ENCODE measurements at regions not wholly inside any gene's neighbourhood (a gene's known extent, or its start where the extent isn't known, plus 50 kb on each side); places are given as distances from the start of the nearest gene placed in this dataset.
"Not testable (repeated sequence)": the region's sequence is repeated elsewhere in the genome, so short reads cannot be mapped to it uniquely, and the experiment has no call there.

DNA sequence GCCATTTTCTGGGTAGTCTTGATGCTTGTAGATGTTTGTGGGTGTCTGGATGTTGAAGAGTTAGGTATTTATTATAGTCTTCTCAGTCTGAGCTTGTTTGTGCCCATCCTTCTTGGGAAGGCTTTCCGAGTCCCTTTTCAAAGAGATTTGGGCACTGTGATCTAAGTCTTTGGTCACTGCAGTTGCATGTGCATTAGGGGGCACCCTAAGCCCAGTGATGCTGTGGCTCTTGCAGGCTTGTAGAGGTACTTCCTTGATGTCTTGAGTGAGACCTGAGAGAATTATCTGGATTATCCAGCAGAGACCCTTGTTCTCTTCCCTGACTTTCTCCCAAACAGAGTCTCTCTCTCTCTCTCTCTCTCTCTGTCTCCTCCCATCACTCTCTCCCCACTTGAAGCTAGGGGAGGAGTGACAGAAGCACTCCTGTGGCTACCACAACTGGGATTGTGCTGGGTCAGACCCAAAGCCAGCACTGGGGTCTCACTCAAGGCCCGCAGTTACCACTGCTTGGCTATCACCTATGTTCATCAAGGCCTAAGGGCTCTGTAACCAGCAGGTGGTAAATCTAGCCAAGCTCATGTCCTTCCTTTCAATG is 68.5 kb downstream of the TMCO5A start:
- DNase-seq (ENCODE audit: low spot score in 2 of 2) (no peak), ATAC-seq (peak; percentile 65)
- H3K9me3 Mint-ChIP-seq: peaks cover 9% of the 10 kb centered on the region
- H3K36me3 Mint-ChIP-seq: no peaks in the 10 kb centered on the region
- no peaks in the 10 kb centered on the region for H3K4me1 Mint-ChIP-seq
- H3K27ac Mint-ChIP-seq: no peak overlapping the region
- H3K4me3 Mint-ChIP-seq: no peak overlapping the region

DNA sequence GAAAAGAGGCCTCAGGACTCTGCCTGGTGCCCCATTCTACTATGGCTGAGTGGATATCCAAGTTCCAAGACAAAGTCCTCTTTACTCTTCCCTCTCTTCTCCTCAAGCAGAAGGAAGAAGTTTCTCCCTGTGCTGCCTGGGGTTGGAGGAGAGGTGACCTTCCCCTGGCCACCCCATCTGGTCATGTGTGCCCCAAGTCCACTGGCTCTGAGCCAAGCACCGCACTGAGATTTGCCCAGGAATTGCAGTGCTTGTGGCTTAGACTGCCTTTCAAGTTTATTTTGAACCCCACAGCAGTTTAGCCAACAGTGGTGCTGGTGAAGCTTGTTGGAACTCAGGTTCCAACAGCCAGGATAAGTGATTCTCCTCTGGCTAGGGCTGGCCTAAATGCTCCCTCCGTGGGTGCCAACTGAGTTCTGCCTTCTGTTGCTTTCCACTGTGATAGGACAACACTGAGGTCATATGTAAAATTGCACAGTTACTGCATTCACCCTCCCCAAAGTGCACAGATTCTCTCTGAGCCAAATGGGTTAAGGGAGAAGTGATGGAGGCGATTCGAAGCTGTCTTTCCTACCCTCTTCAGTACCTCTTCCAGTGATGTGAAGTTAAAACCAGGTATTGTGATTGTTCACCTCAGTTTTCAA is 69.9 kb downstream of the TMCO5A start:
- Mint-ChIP-seq H3K27ac (no peak overlapping the region), H3K9me3 (peaks cover 6% of the 10 kb centered on the region), H3K4me1 (no peaks in the 10 kb centered on the region), H3K4me3 (no peak overlapping the region), H3K36me3 (no peaks in the 10 kb centered on the region)
- DNase-seq (ENCODE audit: low spot score in 2 of 2) (no peak), ATAC-seq (no peak)

DNA sequence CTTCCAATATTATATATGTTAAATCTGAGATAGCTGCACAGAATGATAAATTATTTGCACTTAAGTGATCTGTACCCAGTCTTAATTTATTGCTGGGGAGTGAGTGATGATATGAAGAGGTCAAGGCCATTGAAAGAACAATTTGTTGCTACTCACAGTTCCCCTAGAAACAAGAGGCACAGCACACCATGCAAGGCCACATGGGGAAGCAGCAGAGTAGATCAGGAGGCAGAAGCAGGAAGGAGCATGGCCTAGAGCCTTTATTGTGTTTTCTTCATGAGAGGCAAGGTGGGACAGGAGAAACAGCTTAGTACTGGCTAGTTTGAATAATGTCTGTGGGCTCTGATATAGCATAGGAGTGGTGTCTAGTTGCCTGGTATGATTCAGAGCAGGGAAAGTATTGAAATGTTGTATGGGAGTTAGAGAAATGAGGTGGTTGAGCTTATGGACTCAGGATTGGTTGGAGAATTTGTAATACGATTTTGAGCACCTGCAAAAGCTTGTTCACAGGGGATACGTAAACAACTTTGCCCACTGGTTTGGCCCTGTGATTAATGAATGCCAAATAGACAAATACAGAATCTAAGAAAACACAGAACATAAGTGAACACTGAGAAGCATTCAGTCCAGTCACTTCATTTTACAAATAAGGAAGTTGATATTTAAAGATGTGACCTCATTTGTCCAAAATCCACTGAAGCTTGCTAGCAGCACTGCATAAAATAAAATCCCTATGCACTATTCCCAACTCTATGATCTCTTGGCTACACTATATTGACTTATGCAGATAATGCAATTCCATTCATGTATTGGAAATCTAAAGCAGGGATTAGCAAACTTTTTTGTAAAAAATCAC is 71.7 kb downstream of the TMCO5A start:
- H3K9me3 Mint-ChIP-seq: peaks cover 5% of the 10 kb centered on the region
- DNase-seq (ENCODE audit: low spot score in 2 of 2): no peak
- H3K4me3 Mint-ChIP-seq: no peak overlapping the region
- no peaks in the 10 kb centered on the region for H3K4me1 Mint-ChIP-seq
- no peaks in the 10 kb centered on the region for H3K36me3 Mint-ChIP-seq
- ATAC-seq: no peak
- no peak overlapping the region for H3K27ac Mint-ChIP-seq

DNA sequence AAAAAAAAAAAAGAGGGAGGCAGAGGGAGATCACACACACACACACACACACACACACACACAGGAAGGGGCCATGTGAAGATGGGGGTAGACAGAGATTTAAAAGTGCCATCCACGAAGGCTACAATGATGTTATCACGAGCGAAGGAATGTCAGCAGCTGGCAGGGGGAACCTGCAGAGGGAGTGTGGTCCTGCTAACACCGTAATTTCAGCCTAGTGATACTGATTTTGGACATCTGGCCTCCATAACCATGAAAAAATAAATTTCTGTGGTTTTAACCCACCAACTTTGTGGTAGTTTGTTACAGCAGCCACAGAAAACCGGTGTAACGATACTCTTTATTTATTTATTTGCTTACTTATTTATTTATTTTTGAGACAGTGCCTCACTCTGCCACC is 76.0 kb downstream of the TMCO5A start:
- H3K4me1 Mint-ChIP-seq: no peaks in the 10 kb centered on the region
- ATAC-seq (no peak), DNase-seq (ENCODE audit: low spot score in 2 of 2) (no peak)
- no peaks in the 10 kb centered on the region for H3K9me3 Mint-ChIP-seq
- H3K36me3 Mint-ChIP-seq: no peaks in the 10 kb centered on the region
- H3K4me3 Mint-ChIP-seq: no peak overlapping the region
- no peak overlapping the region for H3K27ac Mint-ChIP-seq

DNA sequence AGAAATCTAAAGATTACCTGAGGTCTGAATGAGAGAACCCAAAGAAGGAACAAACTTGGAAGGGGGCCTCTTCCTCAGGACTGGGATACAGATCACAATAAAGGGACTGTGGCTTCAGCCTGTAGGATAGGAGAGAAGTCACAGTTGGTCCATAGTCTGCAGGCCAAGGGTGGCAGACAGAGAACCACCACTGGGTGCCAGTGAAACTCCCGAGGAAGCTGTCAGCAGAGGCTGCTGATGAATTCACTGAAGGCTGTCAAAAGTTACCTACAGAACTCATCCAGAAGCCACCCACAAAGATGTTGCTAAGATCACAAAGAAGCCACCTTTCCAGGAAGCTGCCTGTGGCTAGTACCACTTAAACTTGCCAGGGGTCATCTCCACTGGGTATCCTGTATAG is 78.5 kb downstream of the TMCO5A start:
- no peaks in the 10 kb centered on the region for H3K4me1 Mint-ChIP-seq

DNA sequence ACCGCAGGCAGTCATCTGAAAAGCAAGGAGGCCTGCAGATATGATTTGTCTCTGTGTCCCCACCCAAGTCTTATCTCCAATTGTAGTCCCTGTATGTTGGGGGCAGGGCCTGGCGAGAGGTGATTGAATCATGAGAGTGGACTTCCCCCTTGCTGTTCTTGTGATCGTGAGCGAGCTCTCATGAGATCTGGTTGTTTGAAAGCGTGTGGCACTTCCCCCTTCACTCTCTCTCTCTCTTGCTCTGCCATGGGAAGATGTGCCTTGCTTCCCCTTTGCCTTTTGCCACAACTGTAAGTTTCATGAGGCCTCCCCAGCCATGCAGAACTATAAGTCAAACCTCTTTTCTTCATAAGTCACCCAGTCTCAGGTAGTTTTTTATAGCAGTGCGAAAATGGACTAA is 83.3 kb downstream of the TMCO5A start:
- Mint-ChIP-seq H3K9me3 (no peaks in the 10 kb centered on the region), H3K4me1 (no peaks in the 10 kb centered on the region), H3K36me3 (no peaks in the 10 kb centered on the region), H3K27ac (no peak overlapping the region), H3K4me3 (no peak overlapping the region)
- no peak for ATAC-seq
- no peak for DNase-seq (ENCODE audit: low spot score in 2 of 2)

More for the DNA sequence above, 78.5 kb downstream of the TMCO5A start:
- DNase-seq (ENCODE audit: low spot score in 2 of 2) (no peak), ATAC-seq (no peak)
- no peaks in the 10 kb centered on the region for H3K36me3 Mint-ChIP-seq
- H3K9me3 Mint-ChIP-seq: no peaks in the 10 kb centered on the region
- H3K4me3 Mint-ChIP-seq: no peak overlapping the region
- no peak overlapping the region for H3K27ac Mint-ChIP-seq

DNA sequence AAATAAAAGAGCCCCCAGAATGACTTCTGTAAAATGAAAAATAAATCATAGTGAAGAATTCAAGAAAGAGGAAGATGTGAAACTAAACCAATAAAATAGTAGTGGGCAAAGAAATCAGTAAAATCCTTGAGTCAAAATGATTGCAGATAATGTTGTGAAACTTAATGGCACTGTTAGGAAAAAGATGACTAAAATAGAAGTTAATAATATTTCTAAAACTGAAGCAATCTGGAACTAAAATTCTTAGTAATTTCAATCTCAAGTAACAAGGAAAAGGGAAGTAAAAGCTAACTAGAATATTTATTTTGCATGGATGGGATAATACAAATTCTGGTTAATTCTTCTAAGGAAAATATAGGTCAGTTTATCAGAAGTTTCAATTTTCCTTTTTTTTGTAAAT is 84.6 kb downstream of the TMCO5A start:
- no peaks in the 10 kb centered on the region for H3K4me1 Mint-ChIP-seq

DNA sequence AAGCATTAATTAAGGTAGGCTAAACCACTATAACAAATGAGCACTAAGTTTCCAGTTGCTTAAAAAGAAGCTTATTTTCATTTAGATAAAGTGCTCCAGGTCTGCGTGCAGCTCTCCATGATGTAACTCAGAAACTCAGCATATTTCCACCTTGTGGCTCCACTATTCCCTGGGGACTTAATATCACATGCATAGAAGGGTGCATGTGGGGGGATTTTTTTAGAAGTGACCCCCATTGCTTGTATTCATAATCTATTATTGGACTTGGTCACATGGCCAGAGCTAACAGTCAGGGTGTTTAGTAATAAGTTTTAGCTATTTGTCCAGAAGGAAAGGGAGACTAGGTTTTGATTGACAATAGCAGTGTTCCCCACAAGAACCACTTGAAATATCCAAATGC is 86.8 kb downstream of the TMCO5A start:
- H3K9me3 Mint-ChIP-seq: no peaks in the 10 kb centered on the region
- H3K4me3 Mint-ChIP-seq: no peak overlapping the region
- H3K4me1 Mint-ChIP-seq: no peaks in the 10 kb centered on the region
- ATAC-seq (no peak), DNase-seq (ENCODE audit: low spot score in 2 of 2) (no peak)
- H3K27ac Mint-ChIP-seq: no peak overlapping the region
- H3K36me3 Mint-ChIP-seq: no peaks in the 10 kb centered on the region

More for the DNA sequence above, 84.6 kb downstream of the TMCO5A start:
- Mint-ChIP-seq H3K9me3 (no peaks in the 10 kb centered on the region), H3K4me3 (no peak overlapping the region), H3K27ac (no peak overlapping the region), H3K36me3 (no peaks in the 10 kb centered on the region)
- no peak for ATAC-seq
- no peak for DNase-seq (ENCODE audit: low spot score in 2 of 2)

DNA sequence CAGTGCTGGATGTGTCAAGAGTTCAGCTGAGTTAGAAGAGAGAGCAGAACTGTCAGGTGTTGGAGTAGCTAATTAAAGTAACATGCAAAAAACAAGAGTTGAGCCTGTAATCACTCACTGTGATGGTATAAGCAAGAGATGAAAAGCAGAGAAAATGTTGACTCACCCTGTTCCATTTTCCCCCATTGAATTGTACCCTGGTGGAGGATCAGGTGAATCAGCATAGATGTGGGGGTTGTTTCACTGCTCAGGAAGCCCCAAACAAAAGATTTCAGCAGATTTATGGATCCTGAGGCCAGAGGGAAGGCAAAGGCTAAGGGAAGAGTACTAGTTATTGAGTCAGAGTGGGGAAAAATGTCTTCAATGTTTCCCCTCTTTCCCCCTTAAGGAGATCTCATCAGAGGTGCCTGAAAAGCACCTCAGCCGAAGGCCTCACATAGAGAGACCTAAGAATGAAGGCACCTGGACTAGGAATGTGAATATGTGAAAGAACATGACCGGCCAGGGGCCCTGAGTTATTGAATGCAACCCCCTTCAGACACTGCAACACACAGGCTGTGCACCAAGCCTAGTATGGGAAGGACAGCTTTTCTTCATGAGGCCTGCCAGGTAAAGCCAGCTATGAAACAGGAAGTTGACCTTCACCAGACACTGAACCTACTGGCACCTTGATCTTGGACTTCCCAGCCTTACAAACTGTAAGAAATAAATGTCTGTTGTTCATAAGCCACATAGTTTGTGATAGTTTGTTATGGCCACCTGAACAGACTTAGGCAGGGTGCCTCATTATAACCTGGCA is 90.1 kb downstream of the TMCO5A start:
- Mint-ChIP-seq H3K36me3 (no peaks in the 10 kb centered on the region), H3K9me3 (no peaks in the 10 kb centered on the region), H3K4me3 (no peak overlapping the region), H3K4me1 (no peaks in the 10 kb centered on the region), H3K27ac (no peak overlapping the region)
- ATAC-seq: peak; percentile 32
- DNase-seq (ENCODE audit: low spot score in 2 of 2): no peak

DNA sequence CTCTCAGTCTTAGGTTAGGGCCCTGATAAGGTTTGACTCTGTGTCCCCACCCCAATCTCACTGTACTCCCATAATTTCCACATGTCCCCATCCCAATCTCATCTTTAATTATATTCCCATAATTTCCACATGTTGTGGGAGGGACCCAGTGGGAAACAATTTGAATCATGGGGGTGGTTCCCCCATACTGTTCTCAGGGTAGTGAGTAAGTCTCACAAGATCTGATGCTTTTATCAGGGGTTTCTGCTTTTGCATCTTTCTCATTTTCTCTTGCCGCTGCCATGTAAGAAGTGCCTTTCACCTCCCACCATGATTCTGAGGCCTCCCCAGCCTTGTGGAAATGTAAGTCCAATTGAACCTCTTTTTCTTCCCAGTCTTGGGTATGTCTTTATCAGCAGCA is 91.2 kb downstream of the TMCO5A start:
- not testable (repeated sequence) for H3K36me3 Mint-ChIP-seq; ATAC-seq; H3K4me1 Mint-ChIP-seq; H3K27ac Mint-ChIP-seq; H3K9me3 Mint-ChIP-seq; DNase-seq (ENCODE audit: low spot score in 2 of 2); H3K4me3 Mint-ChIP-seq

DNA sequence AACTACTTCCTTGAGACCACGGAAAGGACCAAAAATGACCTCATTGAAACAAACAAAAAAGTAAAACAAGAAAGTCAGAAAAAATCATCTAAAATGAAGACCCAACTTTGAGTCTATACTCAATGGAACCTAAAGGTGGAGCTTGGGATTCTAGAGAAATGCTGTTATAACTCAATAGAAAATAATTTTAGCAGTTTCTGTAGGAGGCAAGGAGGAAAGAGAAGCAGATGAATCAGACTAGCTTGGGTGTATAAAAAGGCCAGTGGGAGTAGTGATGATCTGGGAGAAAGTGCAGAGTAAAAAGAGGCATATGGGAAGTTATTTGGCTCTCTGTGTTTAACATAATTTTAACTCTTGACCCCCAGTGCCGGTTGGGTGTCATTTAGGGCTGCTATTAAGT is 94.4 kb downstream of the TMCO5A start:
- no peaks in the 10 kb centered on the region for H3K36me3 Mint-ChIP-seq
- no peaks in the 10 kb centered on the region for H3K4me1 Mint-ChIP-seq
- ATAC-seq (no peak), DNase-seq (ENCODE audit: low spot score in 2 of 2) (no peak)
- H3K9me3 Mint-ChIP-seq: no peaks in the 10 kb centered on the region
- no peak overlapping the region for H3K4me3 Mint-ChIP-seq
- no peak overlapping the region for H3K27ac Mint-ChIP-seq

DNA sequence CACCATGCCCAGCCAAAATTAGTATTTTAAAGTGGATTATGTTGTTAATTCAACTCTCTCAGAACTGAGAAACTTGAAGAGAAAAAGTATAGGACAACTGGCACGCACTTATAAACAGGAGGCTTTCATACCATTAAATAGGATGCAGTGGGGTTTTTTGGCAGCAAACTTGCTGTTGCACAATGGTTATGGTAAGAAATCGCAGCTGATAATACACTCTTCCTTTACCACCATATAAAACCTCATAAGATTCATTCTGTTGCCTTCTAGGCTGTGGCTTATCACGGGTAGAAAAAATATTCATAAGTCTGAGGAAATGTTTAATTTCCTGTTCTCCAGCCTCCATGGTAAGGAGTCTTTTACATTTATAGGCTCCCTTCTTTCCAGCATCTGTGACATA is 95.3 kb downstream of the TMCO5A start:
- DNase-seq (ENCODE audit: low spot score in 2 of 2) (no peak), ATAC-seq (no peak)
- Mint-ChIP-seq H3K36me3 (no peaks in the 10 kb centered on the region), H3K9me3 (no peaks in the 10 kb centered on the region), H3K4me3 (no peak overlapping the region), H3K4me1 (no peaks in the 10 kb centered on the region), H3K27ac (no peak overlapping the region)

DNA sequence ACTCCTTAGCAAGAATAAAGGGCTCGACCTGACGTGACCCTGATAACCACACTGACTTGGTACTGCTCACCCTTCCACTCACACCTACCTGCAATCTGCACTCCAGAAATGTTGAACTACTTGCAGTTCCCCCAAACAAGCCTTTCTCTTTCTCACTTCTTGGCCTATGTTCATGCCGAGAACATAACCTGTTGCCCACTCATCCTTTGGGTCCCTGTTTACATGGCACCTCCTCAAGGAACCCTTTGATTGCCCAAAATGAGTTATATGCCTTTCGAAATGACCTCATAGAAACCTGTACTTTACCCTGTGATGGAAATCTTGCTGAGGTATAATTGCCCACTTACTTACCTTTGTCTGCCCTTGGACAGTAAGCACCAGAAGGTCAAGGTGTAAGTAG is 96.2 kb downstream of the TMCO5A start:
- Mint-ChIP-seq H3K27ac (no peak overlapping the region), H3K4me1 (no peaks in the 10 kb centered on the region), H3K4me3 (no peak overlapping the region), H3K36me3 (no peaks in the 10 kb centered on the region), H3K9me3 (no peaks in the 10 kb centered on the region)
- DNase-seq (ENCODE audit: low spot score in 2 of 2): no peak
- ATAC-seq: peak; percentile 19

DNA sequence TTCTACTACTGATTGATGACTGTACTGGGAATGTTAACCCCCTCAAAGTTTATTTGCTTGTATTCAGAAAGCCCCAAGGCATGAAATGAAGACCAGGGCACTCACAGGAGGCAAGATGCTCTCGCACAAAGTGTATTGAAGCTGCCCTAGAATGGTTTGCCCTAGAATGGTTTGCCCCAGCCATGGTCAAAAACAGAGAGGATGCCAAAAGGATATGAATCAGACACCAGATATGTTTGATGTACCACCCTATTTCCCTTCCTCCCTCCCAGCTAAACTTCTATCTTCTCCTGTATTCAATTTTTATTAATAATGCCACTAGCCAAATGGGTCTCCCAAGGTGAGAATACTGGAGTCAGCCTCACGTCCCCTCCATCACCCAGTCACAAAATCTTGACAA is 101.3 kb downstream of the TMCO5A start:
- DNase-seq (ENCODE audit: low spot score in 2 of 2) (no peak), ATAC-seq (no peak)
- H3K27ac Mint-ChIP-seq: no peak overlapping the region
- H3K36me3 Mint-ChIP-seq: no peaks in the 10 kb centered on the region
- no peaks in the 10 kb centered on the region for H3K4me1 Mint-ChIP-seq
- no peak overlapping the region for H3K4me3 Mint-ChIP-seq
- H3K9me3 Mint-ChIP-seq: no peaks in the 10 kb centered on the region

DNA sequence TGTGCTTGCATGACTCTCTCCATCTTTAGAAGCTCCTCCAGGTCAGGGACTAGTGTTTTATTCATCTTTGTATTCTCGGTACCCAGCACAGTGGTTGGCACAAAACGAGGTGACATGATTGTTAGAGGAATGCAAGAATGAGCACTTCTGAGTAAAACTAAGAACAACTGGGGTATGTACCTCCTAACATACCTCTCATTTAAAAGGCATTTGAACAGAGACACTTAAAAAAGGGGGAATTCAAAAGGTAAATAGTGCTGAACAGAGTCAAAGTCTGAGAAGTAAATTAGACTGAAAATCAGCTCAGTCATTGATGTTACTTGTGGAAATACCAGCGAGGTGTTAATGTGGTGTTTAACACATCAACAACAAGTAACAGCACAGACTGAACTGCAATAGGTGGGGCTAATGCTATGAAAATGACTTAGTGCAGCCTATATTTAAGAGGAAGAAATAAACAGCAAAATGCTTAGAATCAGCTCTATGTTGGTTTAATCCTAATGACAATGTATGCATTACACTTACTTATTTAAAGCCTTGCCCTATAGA is 102.4 kb downstream of the TMCO5A start:
- no peak overlapping the region for H3K4me3 Mint-ChIP-seq
- ATAC-seq: peak; percentile 67
- no peaks in the 10 kb centered on the region for H3K4me1 Mint-ChIP-seq
- no peak overlapping the region for H3K27ac Mint-ChIP-seq
- no peak for DNase-seq (ENCODE audit: low spot score in 2 of 2)
- no peaks in the 10 kb centered on the region for H3K9me3 Mint-ChIP-seq
- no peaks in the 10 kb centered on the region for H3K36me3 Mint-ChIP-seq
